GM21423 (cell line): ENCODE measurements at regions not wholly inside any gene's neighbourhood (a gene's known extent, or its start where the extent isn't known, plus 50 kb on each side); places are given as distances from the start of the nearest gene placed in this dataset.

Source experiments
- ATAC-seq: cut with Tn5 transposase; IDR thresholded peaks from one replicate; pipeline ENCODE4 v1.9.1; 2021; ENCODE audit warnings: mild to moderate bottlenecking, moderate library complexity; ENCODE audit not compliant: unreplicated experiment

DNA sequence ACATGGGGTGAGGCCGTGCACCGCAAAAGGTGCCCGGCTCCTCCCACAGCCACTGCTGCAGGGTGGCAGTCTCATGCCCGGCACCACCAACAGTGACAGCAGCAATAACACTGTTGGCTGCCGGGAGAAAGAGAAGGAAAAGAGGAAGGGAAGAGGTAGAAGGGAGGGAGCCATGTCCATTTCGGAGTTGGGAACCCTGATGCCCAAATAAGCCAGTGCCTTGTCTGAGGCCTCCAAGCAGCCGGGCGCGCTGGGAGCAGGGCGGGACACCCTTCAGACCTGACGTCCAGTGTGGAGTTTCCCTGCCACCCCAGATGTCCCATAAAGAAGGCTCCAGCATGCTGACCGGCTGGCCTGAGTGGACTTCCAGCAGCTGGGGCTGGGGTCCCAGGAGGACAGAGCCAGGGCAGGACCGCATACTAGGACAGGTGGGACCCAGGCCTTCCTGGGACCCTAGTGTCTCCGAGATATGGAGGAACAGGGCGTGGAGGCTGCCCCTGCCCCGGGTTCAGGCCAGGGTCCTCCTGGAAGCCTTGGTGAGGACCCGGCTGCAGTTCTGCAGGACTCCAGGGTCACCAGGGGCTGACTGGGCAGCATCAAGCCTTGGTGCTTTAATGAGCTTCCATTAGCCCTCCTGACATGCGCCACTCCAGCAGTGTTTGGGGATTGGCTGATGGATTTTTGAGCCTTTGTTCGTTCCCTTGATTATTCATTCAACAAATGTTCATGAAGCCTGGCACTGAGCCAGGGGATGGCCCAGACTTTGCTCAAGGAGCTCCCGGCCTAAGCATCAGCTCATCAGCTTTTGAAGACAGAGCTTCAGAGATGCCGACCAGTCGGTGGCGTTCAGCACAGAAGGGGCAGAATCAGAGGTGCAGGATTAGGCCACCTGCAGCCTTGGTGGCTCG, 223.6 kb upstream of the CIBAR2 start:
- ATAC-seq, result no peak

DNA sequence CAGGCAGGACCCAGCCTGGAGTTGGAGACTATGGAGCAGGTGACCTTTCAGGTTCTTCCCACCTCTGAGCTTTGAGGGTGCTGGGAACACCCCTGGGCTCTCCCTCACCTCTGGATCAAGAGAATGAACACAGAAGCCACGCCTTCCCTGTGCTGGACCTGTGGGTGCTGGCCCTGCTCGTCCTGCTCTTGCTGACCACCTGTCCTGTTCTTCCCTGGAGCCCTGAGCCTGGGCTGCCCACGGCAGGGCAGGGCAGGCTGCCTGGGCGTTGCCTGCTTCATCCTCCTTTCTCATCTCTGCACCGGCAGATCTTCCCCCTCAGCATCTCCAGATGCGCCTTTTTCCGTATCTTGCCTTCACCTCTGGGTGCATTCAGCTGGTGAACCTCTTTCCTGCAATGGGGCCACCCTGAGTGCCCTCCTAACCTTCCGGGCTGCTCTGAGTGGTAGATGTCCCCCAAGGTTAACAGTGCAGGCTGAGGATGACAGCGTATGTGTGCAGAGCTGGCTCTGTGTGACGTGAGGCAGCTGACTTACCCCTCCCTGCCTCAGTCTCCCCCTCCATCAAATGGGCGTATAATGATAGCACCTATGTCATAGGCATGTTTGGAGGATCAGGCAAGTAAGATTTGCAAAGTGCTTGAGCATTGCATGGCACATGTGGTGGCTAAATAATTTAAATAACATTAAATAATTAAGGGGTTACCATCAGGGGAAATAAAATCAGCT, 225.8 kb upstream of the CIBAR2 start:
- ATAC-seq, result no peak

DNA sequence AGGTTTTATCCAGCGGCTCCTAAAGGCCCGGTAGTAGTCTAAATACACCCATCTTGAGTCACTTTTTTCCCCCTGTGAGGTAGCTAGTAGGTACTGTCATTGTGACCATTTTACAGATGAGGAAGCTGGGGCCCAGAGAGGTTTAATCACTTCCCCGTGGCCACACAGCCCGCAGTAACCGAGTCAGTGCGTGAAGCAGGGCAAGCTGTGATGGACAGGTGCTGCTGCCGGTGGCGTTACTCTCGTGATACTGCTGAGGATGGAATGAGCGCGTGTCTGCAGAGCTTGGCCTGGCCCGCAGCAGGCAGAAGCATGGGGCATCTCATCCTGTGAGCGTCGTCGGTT, 226.3 kb upstream of the CIBAR2 start:
- ATAC-seq, result no peak

DNA sequence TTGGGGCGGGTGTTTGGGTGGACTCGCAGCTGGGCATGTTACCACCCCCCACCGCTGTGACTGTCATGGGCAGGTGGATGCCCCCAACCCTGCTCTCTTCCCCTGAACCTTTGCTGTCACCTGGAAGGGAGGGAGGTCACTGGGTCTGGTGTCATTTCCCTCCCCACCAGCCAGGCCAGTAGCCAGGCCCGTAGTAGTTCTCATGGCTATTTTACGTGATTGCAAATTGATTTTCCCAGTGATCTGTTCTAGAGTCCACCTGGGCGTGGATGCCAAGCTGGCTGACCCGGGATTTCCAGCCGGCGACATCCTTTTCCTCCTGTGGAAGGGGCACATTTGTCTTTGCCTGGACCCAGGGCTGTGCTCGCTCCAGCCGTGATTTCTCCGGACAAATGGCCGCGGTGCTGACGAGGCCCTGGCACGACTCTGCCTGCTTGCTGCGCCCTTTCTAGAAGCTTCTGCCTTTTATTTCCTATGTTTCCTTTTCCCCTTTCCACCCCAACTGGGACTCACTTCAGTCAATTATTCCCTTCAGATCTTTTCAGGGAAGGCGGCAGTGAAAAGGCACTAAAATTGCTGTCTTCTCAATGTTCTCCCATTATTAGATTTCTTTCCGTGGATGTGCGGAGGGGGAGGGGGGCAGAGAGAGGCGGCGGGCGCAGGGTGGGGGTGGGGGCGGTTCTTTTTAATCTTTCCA, 226.9 kb upstream of the CIBAR2 start:
- ATAC-seq, result no peak

DNA sequence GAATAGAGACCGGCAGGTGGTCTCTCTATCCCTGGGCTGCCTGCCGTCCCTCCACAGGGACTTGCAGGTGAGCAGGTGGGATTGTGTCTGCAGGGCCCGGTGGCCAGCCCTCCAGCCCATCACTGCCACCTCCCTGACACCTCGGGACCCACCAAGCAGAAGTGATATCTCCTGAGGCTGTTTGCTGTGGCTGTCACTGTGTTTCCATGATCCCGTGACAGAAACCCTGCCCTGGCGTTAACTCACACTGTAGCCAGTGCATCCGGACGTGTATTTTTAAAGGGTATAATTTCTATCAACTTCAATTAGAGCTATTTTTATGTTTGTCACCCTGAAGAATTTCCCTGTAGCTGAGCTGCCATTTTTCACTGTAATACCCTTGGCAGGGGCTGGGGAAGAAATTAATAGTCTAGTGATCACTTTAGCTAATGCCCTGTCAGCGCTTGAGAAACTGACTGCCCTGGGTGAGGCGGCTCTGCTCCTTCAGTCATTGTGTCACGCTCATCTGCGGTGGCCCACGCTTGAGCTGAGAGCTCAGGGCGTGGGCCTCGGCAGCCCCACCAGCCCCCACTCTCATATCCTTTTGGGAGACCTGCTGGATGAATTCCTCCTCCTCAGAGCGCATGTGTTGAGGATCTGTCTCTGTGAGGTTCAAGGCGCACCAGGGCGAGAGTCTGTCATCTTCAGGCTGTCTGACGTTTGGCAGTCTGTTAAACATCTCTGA, 229.9 kb upstream of the CIBAR2 start:
- ATAC-seq, result no peak

DNA sequence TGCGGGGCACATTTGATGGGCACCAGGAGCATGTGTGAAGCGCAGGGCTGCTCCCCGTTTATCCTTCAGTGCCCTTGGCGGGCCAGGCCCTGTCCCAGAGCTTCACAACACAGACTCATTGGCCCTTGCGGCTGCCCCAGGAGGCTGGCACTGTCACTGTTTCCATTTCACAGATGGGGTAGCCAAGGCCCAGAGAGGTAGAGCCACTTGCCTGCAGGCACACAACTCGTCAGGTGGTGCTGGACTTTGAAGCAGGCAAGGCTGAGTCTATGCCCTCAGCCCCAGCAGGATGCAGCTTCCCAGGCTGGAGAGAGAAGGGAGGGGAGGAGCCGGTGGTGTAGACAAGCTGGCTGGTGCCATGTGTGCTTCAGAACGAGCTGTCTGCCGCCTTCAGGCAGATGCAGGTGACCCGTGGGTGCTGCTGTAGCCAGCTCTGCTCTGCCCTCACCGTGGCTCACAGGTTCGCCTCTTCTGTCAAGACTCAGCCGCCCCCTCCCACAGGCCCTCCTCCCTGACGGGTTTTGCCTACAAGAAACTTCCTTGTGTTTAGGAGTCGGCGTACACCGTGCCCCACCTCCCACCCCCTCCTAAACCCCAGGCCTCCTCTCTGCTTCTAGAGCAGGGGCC, 232.3 kb upstream of the CIBAR2 start:
- no peak for ATAC-seq

DNA sequence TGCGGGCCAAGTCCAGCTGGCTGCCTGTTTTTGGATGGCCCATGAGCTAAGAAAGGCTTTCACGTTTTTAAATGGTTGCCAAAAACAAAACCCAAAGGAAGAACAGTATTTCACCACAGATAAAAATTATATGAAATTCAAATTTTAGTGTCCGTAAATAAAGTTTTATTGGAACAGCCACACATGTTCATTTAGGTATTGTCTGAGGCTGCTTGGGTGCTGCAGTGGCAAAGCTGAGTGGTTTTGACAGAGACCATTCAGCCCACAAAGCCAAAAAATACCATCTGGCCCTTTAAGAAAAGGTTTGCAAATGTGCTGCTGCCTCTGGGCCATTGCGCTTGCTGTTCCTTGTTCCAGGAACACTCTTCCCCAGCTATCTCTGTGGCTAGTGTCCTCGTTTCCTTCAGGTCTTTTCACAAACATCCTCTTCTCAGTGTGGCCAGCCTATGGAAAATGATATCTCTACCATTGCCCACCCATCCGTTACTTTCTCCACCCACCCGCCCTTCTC, 232.9 kb upstream of the CIBAR2 start:
- no peak for ATAC-seq

DNA sequence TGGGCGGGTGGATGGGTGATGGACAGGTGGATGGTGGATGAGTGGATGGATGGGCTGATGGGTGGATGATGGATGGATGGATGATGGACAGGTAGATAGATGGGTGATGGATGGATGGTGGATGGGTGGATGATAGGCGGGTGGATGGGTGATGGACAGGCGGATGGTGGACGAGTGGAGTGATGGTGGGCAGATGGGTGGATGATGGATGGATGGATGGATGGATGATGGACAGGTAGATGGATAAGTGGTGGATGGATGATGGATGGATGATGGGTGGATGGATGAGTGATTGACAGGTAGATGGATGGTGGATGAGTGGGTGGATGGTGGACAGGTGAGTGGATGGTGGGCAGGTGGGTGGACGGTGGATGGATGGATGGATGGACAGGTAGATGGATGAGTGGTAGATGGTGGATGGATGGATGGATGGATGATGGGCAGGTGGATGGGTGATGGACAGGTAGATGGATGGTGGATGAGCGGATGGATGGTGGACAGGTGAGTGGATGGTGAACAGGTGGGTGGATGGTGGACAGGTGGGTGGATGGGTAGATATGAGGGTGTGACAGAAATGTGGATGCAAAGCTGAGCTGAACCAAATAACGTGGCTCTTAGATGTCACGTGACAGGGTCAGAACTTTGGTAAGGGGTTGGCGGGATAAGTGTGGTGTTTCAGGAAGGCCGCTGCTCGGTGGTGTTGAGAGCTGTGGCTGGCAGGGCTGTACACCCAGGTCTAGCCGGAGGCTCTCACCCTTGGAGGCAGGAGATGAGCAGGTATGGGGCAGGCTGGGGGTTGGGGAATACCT, 234.3 kb upstream of the CIBAR2 start:
- no peak for ATAC-seq

DNA sequence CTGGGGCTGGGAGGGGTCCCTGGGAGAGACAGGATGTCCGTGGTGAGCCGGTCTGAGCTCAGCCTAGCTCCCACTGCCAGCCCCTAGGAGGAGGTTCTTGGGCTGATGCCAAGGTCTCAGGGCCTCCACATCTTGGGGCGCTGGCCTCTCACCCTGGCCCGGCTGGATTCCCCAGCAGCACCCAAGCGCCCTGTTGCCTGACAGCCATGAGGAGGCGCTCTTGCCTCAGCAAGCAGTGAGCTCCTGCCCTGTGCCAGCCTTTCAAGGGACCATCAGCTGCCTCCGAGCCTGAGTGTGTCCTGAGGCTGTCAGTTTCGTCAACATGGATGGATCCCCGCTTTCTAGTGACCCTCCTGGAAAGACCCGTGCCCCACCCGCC, 234.9 kb upstream of the CIBAR2 start:
- ATAC-seq, result no peak

DNA sequence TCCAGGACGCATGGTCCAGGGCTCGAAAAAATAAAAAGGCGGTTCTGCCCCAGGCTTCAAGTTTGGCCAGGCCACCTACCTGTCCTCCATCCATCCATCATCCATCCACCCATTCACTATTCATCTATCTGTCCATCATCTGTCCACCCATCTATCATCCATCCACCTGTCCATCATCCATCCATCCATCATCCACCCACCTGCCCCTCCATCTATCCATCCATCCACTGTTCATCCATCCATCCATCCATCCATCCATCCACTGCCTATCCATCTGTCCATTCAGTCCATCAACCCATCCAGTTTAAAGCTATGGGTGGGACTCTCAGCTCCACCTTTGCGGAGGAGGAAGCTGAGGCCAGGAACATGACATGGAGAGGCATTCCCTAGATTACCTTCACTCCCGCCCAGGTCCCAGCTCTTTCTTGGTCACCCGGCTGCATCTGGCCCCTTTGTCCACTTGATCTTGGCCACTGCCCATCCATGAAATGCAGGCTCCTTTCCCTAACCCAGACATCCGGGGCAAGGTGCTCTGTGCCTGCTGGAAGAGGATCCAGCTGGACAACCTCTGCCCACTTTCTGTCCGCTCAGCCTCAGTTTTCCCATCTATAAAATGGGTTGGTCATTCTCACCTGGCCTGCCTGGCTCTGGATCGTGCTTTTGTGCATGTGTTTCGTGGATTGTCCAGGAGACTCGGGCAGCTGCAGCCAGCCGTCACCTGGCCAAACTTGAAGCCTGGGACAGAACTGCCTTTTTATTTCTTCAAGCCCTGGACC, 236.0 kb upstream of the CIBAR2 start:
- ATAC-seq, result no peak

DNA sequence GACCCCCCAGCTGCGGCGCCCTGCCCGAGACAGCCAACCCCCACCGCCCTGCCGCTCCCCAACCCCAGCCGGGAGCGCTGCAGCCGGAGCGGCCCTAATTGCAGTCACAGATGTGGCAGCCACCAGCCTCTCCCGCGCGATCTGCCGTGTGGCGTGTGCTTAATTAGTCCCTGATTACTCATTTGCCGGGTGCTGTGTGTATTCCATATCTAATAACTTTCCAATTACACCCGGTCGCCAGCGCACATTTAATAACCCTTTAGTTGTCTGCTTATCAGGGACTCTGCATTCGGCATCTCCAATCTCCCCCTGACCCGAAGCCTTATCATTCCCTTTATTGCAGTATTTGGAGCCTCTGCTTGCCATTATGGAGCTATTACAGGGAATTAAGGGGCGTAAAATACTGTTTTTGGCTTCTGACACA, 236.7 kb upstream of the CIBAR2 start:
- ATAC-seq, result no peak

DNA sequence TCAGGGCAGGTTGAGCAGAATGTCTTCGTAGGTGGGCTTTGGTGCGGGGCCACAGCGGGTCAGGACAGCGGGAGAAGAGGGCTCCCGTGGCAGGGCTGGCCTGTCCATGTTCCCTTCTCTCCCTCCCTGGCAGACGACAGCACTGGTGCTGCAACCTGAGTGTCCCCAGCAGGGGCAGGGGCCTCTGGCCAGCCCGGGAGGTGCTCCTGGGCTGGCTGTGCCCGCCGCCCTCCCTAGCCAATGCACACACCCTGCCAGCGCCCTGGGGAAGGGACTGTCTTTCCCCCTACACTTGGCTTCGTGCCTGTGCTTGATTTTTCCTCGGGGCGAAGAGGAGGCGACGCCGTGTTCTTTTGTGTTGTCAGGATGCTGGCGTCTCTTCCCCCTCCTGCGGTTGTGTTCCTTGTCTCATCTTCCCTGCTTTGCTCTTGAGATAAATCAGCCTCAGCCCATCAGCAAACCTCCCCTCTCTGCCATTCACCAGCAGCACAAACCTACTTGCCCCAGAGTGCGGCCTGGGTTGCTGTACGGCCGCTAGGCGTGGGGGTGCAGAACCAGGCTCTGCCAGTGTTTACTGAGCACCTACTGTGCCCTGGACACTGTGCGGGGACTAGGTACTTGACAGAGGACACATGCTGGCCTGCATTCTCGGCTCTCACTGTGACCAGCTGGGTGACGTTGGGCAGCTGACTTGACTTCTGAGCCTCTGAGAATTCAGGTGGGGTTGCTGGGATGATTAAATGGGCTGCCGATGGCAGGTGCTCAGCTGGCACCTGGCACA, 237.3 kb upstream of the CIBAR2 start:
- no peak for ATAC-seq

DNA sequence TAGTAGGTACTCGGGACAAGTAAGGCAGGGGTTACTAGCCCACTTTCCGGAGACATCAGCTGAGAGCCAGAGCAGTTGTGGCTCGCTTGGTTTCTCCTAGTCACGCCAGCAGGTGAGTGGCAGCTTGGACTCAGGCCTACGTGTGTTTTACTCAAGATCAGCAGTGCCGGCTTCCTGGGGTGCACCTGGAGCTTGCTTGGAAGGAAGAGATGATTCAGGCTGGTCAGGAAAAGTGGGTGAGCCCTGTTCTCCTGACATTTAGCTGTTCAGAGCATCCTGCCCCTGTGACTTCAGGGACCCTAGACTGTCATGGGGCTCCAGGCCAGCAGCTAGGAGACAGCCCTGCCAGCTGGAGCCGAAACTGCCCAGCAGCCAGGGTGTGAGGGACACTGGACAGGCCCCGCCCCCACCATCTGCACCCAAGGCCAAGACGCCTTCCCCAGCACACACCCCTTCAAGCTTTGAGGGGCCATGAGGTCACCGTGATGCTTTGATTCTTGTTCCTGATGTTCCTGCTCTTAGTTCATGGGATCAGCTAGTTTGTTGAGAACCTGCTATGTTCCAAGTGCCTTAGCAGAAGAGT, 238.0 kb upstream of the CIBAR2 start:
- ATAC-seq, result no peak

DNA sequence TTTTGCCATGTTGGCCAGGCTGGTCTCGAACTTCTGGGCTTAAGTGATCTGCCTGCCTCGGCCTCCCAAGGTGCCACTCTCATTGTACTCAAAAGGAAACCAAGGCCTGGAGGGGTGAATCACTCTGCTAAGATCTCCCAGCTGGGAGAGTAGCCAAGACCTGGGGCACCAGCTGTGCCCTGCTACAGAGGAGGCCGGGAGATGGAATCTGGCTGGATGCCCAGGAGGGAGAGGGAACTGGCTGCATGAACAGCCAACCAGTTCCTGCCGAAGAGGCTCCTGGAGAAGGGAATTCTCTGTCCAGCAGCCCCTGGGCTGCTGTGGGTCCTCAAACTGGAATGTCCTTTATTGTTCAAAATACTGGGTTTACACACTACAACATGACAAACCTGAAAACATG, 238.7 kb upstream of the CIBAR2 start:
- ATAC-seq, result no peak

DNA sequence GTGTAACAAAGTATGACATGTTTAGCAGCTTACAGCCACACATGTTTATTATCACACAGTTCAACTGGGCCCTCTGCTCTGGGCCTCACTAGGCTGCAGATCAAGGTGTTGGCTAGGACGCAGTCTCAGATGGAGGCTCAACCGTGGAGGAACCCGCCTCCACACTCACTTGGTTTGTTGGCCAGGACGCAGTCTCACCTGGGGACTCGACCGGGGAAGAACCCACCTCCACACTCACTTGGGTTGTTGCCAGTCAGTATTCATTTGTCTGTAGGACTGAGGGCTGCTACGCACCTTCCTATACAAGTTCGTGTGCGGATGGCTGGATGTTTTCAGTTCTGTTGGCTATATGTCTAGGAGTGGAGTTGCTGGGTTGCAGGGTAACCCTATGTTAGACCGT, 240.7 kb upstream of the CIBAR2 start:
- no peak for ATAC-seq

DNA sequence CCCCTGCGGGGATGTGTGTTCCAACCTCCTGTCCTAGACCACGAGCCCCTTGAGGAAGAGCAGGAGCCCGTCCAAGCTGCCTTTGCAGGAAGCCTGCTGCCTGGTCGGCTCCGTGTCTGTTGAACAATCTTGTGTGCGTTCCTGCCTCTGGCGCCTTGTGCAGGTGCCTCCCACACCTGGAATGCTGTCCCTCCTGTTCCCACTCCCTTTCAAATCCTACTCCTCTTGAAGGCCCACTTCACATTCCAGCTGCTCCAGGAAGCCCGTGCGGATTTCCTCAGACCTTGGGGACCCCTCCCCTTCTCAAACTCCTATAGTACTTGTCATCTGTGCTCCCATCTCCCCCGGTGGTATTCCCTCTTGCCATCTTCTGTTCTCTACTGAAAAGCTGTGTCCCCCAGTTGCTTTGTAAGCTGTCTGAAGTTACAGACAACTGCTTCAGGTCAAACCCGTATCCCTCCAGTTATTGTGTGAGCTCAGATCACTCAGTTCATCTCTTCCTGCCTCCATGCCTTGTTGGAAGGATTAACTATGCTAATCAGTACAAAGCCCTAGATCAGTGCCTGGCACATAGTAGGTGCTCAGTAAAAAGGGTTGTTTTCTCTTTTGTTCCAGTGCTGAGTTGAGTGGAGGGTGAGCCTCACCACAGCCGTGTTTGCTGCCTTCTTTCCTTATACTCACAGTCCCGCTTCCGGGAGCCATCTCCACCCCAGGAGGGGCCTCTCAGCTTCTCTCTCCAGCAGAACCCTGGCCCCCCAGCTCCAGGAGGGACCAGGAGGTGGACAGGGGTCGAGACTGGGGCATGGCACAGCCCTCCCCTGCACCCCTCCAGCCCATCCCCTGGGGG, 241.8 kb upstream of the CIBAR2 start:
- ATAC-seq, result no peak
